ENCODE measurements at regions not wholly inside any gene's neighbourhood (a gene's known extent, or its start where the extent isn't known, plus 50 kb on each side); places are given as distances from the start of the nearest gene placed in this dataset.

DNA sequence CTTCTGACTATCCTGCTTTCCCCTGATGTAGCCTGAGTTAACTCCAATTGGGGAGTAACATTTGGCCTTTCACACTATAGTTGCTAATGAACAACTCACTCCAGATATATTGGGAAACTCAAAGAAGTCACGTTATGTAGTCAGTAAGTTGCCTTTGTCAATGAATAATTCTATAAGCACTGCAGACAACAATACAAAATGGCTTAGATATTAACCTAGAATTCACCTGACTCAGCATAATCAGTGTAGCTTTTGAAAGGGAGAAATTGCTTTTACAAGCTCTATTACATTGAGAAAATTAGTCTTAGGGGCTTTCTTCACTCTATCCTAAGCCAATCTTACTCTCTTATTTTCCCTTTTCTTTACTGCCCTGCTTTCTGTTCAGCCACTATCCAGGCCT is 303.5 kb upstream of the NR5A2 start:
- Mint-ChIP-seq H3K27me3 (ENCODE audit: insufficient read depth, low read depth) (peaks cover 2% of the 10 kb centered on the region), H3K4me3 (no peak overlapping the region), H3K4me1 (peaks cover 4% of the 10 kb centered on the region), H3K9me3 (no peaks in the 10 kb centered on the region), H3K36me3 (no peaks in the 10 kb centered on the region), H3K27ac (no peak overlapping the region)
- no peak overlapping the region for H3K9ac ChIP-seq
- no peaks in the 10 kb centered on the region for H3K27me3 ChIP-seq
- H3K36me3 ChIP-seq: no peaks in the 10 kb centered on the region
- no peaks in the 10 kb centered on the region for H4K20me1 ChIP-seq (ENCODE audit: low read depth)
- TF ChIP-seq EZH2 (IDR thresholded peaks at IDR 0.05): no peak
- TF ChIP-seq, protein P1, sequence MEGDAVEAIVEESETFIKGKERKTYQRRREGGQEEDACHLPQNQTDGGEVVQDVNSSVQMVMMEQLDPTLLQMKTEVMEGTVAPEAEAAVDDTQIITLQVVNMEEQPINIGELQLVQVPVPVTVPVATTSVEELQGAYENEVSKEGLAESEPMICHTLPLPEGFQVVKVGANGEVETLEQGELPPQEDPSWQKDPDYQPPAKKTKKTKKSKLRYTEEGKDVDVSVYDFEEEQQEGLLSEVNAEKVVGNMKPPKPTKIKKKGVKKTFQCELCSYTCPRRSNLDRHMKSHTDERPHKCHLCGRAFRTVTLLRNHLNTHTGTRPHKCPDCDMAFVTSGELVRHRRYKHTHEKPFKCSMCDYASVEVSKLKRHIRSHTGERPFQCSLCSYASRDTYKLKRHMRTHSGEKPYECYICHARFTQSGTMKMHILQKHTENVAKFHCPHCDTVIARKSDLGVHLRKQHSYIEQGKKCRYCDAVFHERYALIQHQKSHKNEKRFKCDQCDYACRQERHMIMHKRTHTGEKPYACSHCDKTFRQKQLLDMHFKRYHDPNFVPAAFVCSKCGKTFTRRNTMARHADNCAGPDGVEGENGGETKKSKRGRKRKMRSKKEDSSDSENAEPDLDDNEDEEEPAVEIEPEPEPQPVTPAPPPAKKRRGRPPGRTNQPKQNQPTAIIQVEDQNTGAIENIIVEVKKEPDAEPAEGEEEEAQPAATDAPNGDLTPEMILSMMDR (IDR thresholded peaks at IDR 0.05): no peak
- no peak for TF ChIP-seq EZH2phosphoT487 (IDR thresholded peaks at IDR 0.05)
- H3K9me3 ChIP-seq (ENCODE audit: low read depth): no peaks in the 10 kb centered on the region
- H3K79me2 ChIP-seq (ENCODE audit: low read depth): no peaks in the 10 kb centered on the region
- no peak overlapping the region for H3K4me3 ChIP-seq
- no peak for DNase-seq (ENCODE audit: low spot score)
- H3F3A ChIP-seq (ENCODE audit: low read depth): no peaks in the 10 kb centered on the region
- H3K27ac ChIP-seq: no peak overlapping the region
- H3K4me2 ChIP-seq: peak overlapping the region; percentile 3
- H2AFZ ChIP-seq (replicated peaks): no peak overlapping the region
- H3K4me1 ChIP-seq: peaks cover 6% of the 10 kb centered on the region

DNA sequence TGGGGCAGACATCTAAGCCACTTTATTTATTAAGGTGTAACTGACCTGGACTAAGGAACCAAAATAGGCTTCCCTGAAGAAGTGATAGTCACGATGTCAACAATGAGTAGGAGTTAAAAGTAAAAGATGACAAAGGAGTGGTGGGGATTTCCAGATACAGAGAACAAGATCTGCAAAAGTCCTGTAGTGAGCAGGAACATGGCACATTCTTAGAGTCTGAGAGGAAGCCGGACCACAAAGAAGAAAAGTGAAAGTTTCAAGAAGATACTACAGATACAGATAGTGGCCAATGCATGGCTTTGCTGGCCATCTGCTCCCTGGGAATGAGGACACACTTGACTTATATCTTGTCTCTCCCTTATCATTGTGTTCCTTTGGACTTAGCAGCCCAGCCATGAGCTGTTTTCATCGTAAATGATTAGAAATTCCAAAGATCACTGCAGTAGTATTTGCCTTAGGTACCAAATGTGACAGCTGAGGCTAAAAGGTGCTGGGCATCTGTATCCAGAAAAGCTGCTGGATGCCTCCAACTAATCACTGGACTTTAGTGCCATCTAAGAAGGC is 302.4 kb upstream of the NR5A2 start:
- Mint-ChIP-seq H3K9me3 (no peaks in the 10 kb centered on the region), H3K27ac (no peak overlapping the region), H3K36me3 (no peaks in the 10 kb centered on the region), H3K27me3 (ENCODE audit: insufficient read depth, low read depth) (peaks cover 2% of the 10 kb centered on the region), H3K4me3 (no peak overlapping the region), H3K4me1 (peaks cover 4% of the 10 kb centered on the region)
- Histone ChIP-seq H3K9me3 (ENCODE audit: low read depth) (no peaks in the 10 kb centered on the region), H3K27me3 (no peaks in the 10 kb centered on the region), H4K20me1 (ENCODE audit: low read depth) (no peaks in the 10 kb centered on the region), H3K4me1 (peaks cover 6% of the 10 kb centered on the region), H3K36me3 (no peaks in the 10 kb centered on the region), H3K4me3 (no peak overlapping the region), H3K27ac (no peak overlapping the region), H3K79me2 (ENCODE audit: low read depth) (no peaks in the 10 kb centered on the region), H3K9ac (no peak overlapping the region), H3F3A (ENCODE audit: low read depth) (no peaks in the 10 kb centered on the region), H3K4me2 (no peak overlapping the region), H2AFZ (replicated peaks) (peak overlapping the region; percentile 8)
- TF ChIP-seq EZH2phosphoT487 (IDR thresholded peaks at IDR 0.05) (no peak), EZH2 (IDR thresholded peaks at IDR 0.05) (no peak)
- TF ChIP-seq, protein P1 (IDR thresholded peaks at IDR 0.05): no peak
- no peak for DNase-seq (ENCODE audit: low spot score)

DNA sequence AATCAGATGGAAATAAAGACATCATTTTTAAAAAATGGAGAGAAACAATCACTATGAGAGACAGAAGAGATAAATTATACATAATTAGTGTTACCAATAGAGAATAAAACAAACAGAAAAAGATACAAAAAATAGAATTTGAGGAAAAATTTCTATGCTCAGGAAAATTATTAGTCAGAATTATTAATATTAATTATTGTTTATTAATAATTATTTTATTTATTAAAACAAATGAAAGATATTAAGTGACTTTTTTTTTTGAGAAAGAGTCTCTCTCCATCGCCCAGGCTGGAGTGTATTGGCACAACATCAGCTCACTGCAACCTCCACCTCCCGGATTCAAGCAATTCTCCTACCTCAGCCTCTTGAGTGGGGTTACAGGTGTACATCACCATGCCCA is 299.8 kb upstream of the NR5A2 start:
- H3K27me3 ChIP-seq: no peaks in the 10 kb centered on the region
- no peak overlapping the region for H3K4me3 Mint-ChIP-seq
- no peaks in the 10 kb centered on the region for H3K9me3 Mint-ChIP-seq
- no peak overlapping the region for H3K4me3 ChIP-seq
- no peaks in the 10 kb centered on the region for H3F3A ChIP-seq (ENCODE audit: low read depth)
- no peaks in the 10 kb centered on the region for H4K20me1 ChIP-seq (ENCODE audit: low read depth)
- H3K27ac ChIP-seq: no peak overlapping the region
- H3K4me1 ChIP-seq: peaks cover 6% of the 10 kb centered on the region
- H2AFZ ChIP-seq (replicated peaks): no peak overlapping the region
- H3K36me3 ChIP-seq: no peaks in the 10 kb centered on the region
- H3K4me2 ChIP-seq: no peak overlapping the region
- H3K9ac ChIP-seq: no peak overlapping the region
- peaks cover 4% of the 10 kb centered on the region for H3K4me1 Mint-ChIP-seq
- H3K36me3 Mint-ChIP-seq: no peaks in the 10 kb centered on the region
- DNase-seq (ENCODE audit: low spot score): no peak
- peaks cover 2% of the 10 kb centered on the region for H3K27me3 Mint-ChIP-seq (ENCODE audit: insufficient read depth, low read depth)
- no peaks in the 10 kb centered on the region for H3K79me2 ChIP-seq (ENCODE audit: low read depth)
- H3K27ac Mint-ChIP-seq: no peak overlapping the region
- TF ChIP-seq, protein P1 (IDR thresholded peaks at IDR 0.05): no peak
- TF ChIP-seq EZH2 (IDR thresholded peaks at IDR 0.05) (no peak), EZH2phosphoT487 (IDR thresholded peaks at IDR 0.05) (no peak)
- no peaks in the 10 kb centered on the region for H3K9me3 ChIP-seq (ENCODE audit: low read depth)

All from neural progenitor cell (in vitro differentiated cells).